ENCODE measurements at regions not wholly inside any gene's neighbourhood (a gene's known extent, or its start where the extent isn't known, plus 50 kb on each side); places are given as distances from the start of the nearest gene placed in this dataset.

DNA sequence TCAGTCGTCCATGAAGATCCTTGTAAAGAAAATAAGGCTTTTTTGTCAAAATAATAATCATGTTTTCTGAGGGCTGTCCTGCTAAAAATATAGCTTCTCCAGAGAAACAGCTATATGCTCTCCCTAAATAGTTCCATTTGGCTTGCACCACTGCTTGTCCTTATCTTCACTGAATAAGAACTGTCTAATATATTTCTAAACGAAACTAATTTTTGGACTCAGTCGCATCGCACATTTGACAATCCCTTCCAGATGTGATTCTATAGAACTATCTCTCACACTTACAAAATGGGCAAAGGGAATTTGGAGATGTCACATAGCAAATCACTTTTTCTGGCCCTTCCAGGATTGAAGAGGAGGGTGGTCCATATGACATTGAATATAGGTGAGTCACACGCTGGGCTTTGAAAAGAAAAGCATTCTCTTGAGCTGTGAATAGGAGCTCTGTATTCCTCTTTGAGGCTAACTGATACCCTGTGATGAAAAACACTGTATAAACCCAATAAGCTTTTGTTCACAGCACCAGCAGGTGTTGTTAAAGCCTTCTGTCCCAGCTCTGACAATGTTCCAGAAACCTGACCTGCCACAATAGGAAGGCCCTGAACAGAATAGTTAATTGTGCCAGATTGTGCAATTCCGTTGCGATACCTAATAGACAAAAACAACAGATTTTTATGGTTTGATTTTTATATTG lies 1144.2 kb downstream of the ROBO2 start:
- H3K4me1 ChIP-seq (ENCODE audit: insufficient read depth, low read length) = no peaks in the 10 kb centered on the region
- no peak overlapping the region for H3K56ac ChIP-seq (ENCODE audit: insufficient read length, low read depth, low read length)
- H2AK5ac ChIP-seq (ENCODE audit: insufficient read length, low read length) = no peak overlapping the region
- H2BK20ac ChIP-seq (ENCODE audit: low read depth, low read length, poor library complexity, severe bottlenecking) = no peak overlapping the region
- Mint-ChIP-seq H3K4me1 (peaks cover 17 to 21% of the 10 kb centered on the region in 2 experiments), H3K27ac (no peak overlapping the region), H3K27me3 (ENCODE audit: low read depth) (no peaks in the 10 kb centered on the region), H3K36me3 (ENCODE audit: insufficient read depth in 1 of 3, low read depth in 3 of 3) (no peaks in the 10 kb centered on the region), H3K4me3 (no peak overlapping the region), H3K9me3 (no peaks in the 10 kb centered on the region)
- H2BK120ac ChIP-seq (ENCODE audit: low read depth, low read length, poor library complexity, severe bottlenecking) = no peak overlapping the region
- no peak overlapping the region for H3K23ac ChIP-seq (ENCODE audit: insufficient read length, low read depth, low read length)
- no peak overlapping the region for H4K91ac ChIP-seq (ENCODE audit: insufficient read length, low read depth, low read length)
- no peaks in the 10 kb centered on the region for H3K27me3 ChIP-seq (ENCODE audit: insufficient read depth, low read length)
- TF ChIP-seq, protein P1, sequence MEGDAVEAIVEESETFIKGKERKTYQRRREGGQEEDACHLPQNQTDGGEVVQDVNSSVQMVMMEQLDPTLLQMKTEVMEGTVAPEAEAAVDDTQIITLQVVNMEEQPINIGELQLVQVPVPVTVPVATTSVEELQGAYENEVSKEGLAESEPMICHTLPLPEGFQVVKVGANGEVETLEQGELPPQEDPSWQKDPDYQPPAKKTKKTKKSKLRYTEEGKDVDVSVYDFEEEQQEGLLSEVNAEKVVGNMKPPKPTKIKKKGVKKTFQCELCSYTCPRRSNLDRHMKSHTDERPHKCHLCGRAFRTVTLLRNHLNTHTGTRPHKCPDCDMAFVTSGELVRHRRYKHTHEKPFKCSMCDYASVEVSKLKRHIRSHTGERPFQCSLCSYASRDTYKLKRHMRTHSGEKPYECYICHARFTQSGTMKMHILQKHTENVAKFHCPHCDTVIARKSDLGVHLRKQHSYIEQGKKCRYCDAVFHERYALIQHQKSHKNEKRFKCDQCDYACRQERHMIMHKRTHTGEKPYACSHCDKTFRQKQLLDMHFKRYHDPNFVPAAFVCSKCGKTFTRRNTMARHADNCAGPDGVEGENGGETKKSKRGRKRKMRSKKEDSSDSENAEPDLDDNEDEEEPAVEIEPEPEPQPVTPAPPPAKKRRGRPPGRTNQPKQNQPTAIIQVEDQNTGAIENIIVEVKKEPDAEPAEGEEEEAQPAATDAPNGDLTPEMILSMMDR (conservative IDR thresholded peaks at IDR 0.05) = no peak
- no peak overlapping the region for H3K9ac ChIP-seq (ENCODE audit: extremely low read depth, insufficient read length, low read length)
- H2BK5ac ChIP-seq (ENCODE audit: insufficient read length, low read length) = no peak overlapping the region
- H3K23me2 ChIP-seq (ENCODE audit: insufficient read length, low read depth, low read length, poor library complexity, severe bottlenecking) = no peaks in the 10 kb centered on the region
- no peak overlapping the region for H2BK12ac ChIP-seq (ENCODE audit: insufficient read length, low read depth, low read length)
- H3T11ph ChIP-seq (ENCODE audit: low read length) = no peak overlapping the region
- no CpG with 5 or more reads among the region's 7 CpGs for WGBS (ENCODE audit: extremely low coverage, insufficient read length, low lambda C conversion rate)
- no peaks in the 10 kb centered on the region for H4K20me1 ChIP-seq (ENCODE audit: control insufficient read depth, insufficient read depth, insufficient read length)
- H3K14ac ChIP-seq (ENCODE audit: insufficient read depth, low read length) = no peak overlapping the region
- H3K18ac ChIP-seq (ENCODE audit: insufficient read length, low read depth, low read length) = no peak overlapping the region
- H3K9me3 ChIP-seq (ENCODE audit: control insufficient read depth, low read depth, low read length) = no peaks in the 10 kb centered on the region
- no peak overlapping the region for H4K5ac ChIP-seq (ENCODE audit: insufficient read length, low read depth, low read length)
- H2AFZ ChIP-seq (ENCODE audit: low read length) = no peak overlapping the region
- H3K79me2 ChIP-seq (ENCODE audit: insufficient read depth, low read length) = no peaks in the 10 kb centered on the region
- no peak overlapping the region for H4K8ac ChIP-seq (replicated peaks; ENCODE audit: insufficient read length, low read depth, low read length)
- no peak overlapping the region for H2BK15ac ChIP-seq (ENCODE audit: low read depth, low read length)
- no peaks in the 10 kb centered on the region for H3K79me1 ChIP-seq (ENCODE audit: insufficient read depth, low read depth, low read length, poor library complexity, severe bottlenecking)
- DNase-seq = no peak
- H3K4me2 ChIP-seq (ENCODE audit: insufficient read depth, insufficient read length, low read length) = no peak overlapping the region
- H3K4ac ChIP-seq (ENCODE audit: low read depth, low read length) = no peak overlapping the region
- H3K27ac ChIP-seq (ENCODE audit: insufficient read length, low read depth, low read length) = no peak overlapping the region
